ENCODE measurements at regions not wholly inside any gene's neighbourhood (a gene's known extent, or its start where the extent isn't known, plus 50 kb on each side); places are given as distances from the start of the nearest gene placed in this dataset.

GRCh38 chr3:157861076-157861765 lies 245.0 kb downstream of the SHOX2 start:
- ChIA-PET POLR2A (interaction anchor here (0.6 to 1.5 kb wide), 3 partner anchors 12 to 1699 kb away, joined by 3 to 4 read pairs (median 3); no protein-coding TSS in a partner anchor), CTCF (ENCODE audit: low intra/inter-chr PET ratio) (no interaction called here)
- no peaks in the 10 kb centered on the region for H3K79me2 ChIP-seq (ENCODE audit: control insufficient read depth, insufficient read depth, low read length)
- H3K9me1 ChIP-seq (ENCODE audit: control insufficient read depth, insufficient read depth, low read length), result no peaks in the 10 kb centered on the region
- H3K4me1 ChIP-seq (replicated peaks in 1 of 2; ENCODE audit: control insufficient read depth in 2 of 2, insufficient read depth in 2 of 2, low read length in 2 of 2), result no peaks in the 10 kb centered on the region
- H3K36me3 ChIP-seq (ENCODE audit: control insufficient read depth, insufficient read depth, low read length), result no peaks in the 10 kb centered on the region
- no peak overlapping the region for H3K4me3 ChIP-seq
- no peaks in the 10 kb centered on the region for H4K20me1 ChIP-seq (replicated peaks; ENCODE audit: control insufficient read depth, insufficient read depth, low read length)
- BruUV-seq (replicated peaks), result no TSS peak
- in situ Hi-C loops (cut with MboI) (loop anchor here (25.0 kb wide), 1 partner anchor 451 kb away; no protein-coding TSS in a partner anchor), intact Hi-C loops (cut with micrococcal nuclease) (loop anchor here (5.0 kb wide), 1 partner anchor 244 kb away; no protein-coding TSS in a partner anchor)
- H2AFZ ChIP-seq (ENCODE audit: low read depth, low read length), result no peak overlapping the region
- no peak for TF ChIP-seq NFE2 (IDR thresholded peaks at IDR 0.05; ENCODE audit: low read depth)
- no peak for TF ChIP-seq ZNF197 (CRISPR knock-in tag; IDR thresholded peaks at IDR 0.05; ENCODE audit: low read depth)
- TF ChIP-seq TCF7 (IDR thresholded peaks at IDR 0.05; ENCODE audit: borderline replicate concordance), result no peak
- TF ChIP-seq ZBTB7A (IDR thresholded peaks at IDR 0.05; ENCODE audit: borderline replicate concordance, control insufficient read depth, low read depth, low read length), result no peak
- no peak for TF ChIP-seq FOXO4 (CRISPR knock-in tag; IDR thresholded peaks at IDR 0.05)
- H3K9ac ChIP-seq (ENCODE audit: insufficient read depth in 1 of 2, low read depth in 2 of 2, low read length in 2 of 2), result no peak overlapping the region
- ATAC-seq (no peak), DNase-seq (ENCODE audit: extremely low read depth in 1 of 4, low spot score in 3 of 4) (no peak), FAIRE-seq (no peak)
- no peak overlapping the region for H3K4me2 ChIP-seq (ENCODE audit: insufficient read depth, low read length)
- no peaks in the 10 kb centered on the region for H3K9me3 ChIP-seq (replicated peaks; ENCODE audit: control insufficient read depth, insufficient read depth, low read depth, low read length)
- 3% methylated on average over 4 of the region's 4 CpGs for WGBS (ENCODE audit: insufficient coverage, low coverage, missing lambda C conversion rate)
- H3K27ac ChIP-seq (ENCODE audit: extremely low read depth, low read depth, low read length), result no peak overlapping the region
- H3K27me3 ChIP-seq (ENCODE audit: control insufficient read depth in 2 of 2, insufficient read depth in 2 of 2, low read length in 2 of 2), result no peaks in the 10 kb centered on the region
